Cardiac septum (tissue), 1 donor: ENCODE measurements at regions not wholly inside any gene's neighbourhood (a gene's known extent, or its start where the extent isn't known, plus 50 kb on each side); places are given as distances from the start of the nearest gene placed in this dataset.

ENCODE experiments used
- DNase-seq: peaks from one replicate; pipeline ENCODE4 v3.0.0-alpha.2; 2020; ENCODE audit warnings: low spot score
- intact Hi-C: fragments of 100-400 bp; cut with DNase I; formaldehyde crosslinking; loops from one replicate; pipeline ENCODE4 v1.14.0; 2022
- donor health status: DM: no; HTN: no; CAD: no.

GRCh38 chr2:150769421-150769820, 282.0 kb upstream of the RND3 start:
- no peak for DNase-seq
- intact Hi-C loops, result no loop called here

- DNase-seq, result no peak
- intact Hi-C loops, result no loop called here
Observed at GRCh38 chr2:150767991-150768746, 280.7 kb upstream of the RND3 start.

GRCh38 chr2:150762571-150762970, 275.1 kb upstream of the RND3 start:
- intact Hi-C loops, result no loop called here
- no peak for DNase-seq

- intact Hi-C loops, result no loop called here
Observed at GRCh38 chr2:150759531-150759930, 272.1 kb upstream of the RND3 start.

GRCh38 chr2:150759106-150759505, 271.6 kb upstream of the RND3 start:
- DNase-seq, result no peak
- intact Hi-C loops, result no loop called here

More at GRCh38 chr2:150759531-150759930, 272.1 kb upstream of the RND3 start:
- no peak for DNase-seq

GRCh38 chr2:150752229-150752628, 264.8 kb upstream of the RND3 start:
- intact Hi-C loops, result no loop called here
- no peak for DNase-seq

- intact Hi-C loops, result no loop called here
Observed at GRCh38 chr2:150750720-150751119, 263.3 kb upstream of the RND3 start.

GRCh38 chr2:150742094-150742493, 254.6 kb upstream of the RND3 start:
- DNase-seq, result no peak
- intact Hi-C loops, result no loop called here

More at GRCh38 chr2:150750720-150751119, 263.3 kb upstream of the RND3 start:
- no peak for DNase-seq

- intact Hi-C loops, result no loop called here
- DNase-seq, result no peak
Observed at GRCh38 chr2:150735894-150736498, 248.5 kb upstream of the RND3 start.

GRCh38 chr2:150733051-150733618, 245.7 kb upstream of the RND3 start:
- DNase-seq, result no peak
- intact Hi-C loops, result no loop called here

GRCh38 chr2:150732491-150732890, 245.0 kb upstream of the RND3 start:
- DNase-seq, result no peak
- intact Hi-C loops, result no loop called here

- DNase-seq, result no peak
- intact Hi-C loops, result no loop called here
Observed at GRCh38 chr2:150732064-150732463, 244.6 kb upstream of the RND3 start.

- no peak for DNase-seq
- intact Hi-C loops, result no loop called here
Observed at GRCh38 chr2:150729495-150729955, 242.1 kb upstream of the RND3 start.

- intact Hi-C loops, result no loop called here
- DNase-seq, result no peak
Observed at GRCh38 chr2:150718280-150718679, 230.8 kb upstream of the RND3 start.

- no peak for DNase-seq
- intact Hi-C loops, result no loop called here
Observed at GRCh38 chr2:150716186-150716585, 228.7 kb upstream of the RND3 start.

GRCh38 chr2:150715501-150715900, 228.0 kb upstream of the RND3 start:
- intact Hi-C loops, result no loop called here
- DNase-seq, result no peak

GRCh38 chr2:150710916-150711315, 223.4 kb upstream of the RND3 start:
- intact Hi-C loops, result no loop called here
- DNase-seq, result no peak

GRCh38 chr2:150710041-150710440, 222.6 kb upstream of the RND3 start:
- intact Hi-C loops, result no loop called here
- DNase-seq, result no peak

- intact Hi-C loops, result no loop called here
- DNase-seq, result no peak
Observed at GRCh38 chr2:150706561-150706960, 219.1 kb upstream of the RND3 start.

- intact Hi-C loops, result no loop called here
- DNase-seq, result no peak
Observed at GRCh38 chr2:150705767-150706166, 218.3 kb upstream of the RND3 start.

GRCh38 chr2:150705357-150705756, 217.9 kb upstream of the RND3 start:
- DNase-seq, result no peak
- intact Hi-C loops, result no loop called here
